Heart left ventricle (tissue), 16 donors: ENCODE measurements at regions not wholly inside any gene's neighbourhood (a gene's known extent, or its start where the extent isn't known, plus 50 kb on each side); places are given as distances from the start of the nearest gene placed in this dataset.
"Not testable (repeated sequence)": the region's sequence is repeated elsewhere in the genome, so short reads cannot be mapped to it uniquely, and the experiment has no call there.

Experiments
- ATAC-seq, 4 donors: fragments of 200-7000 bp; cut with Tn5 transposase; one replicate each; pipeline ENCODE4 v1.9.1; 2020 to 2022; ENCODE audit warnings: moderate library complexity in 4 of 4, mild to moderate bottlenecking in 3 of 4, moderate number of reproducible peaks in 1 of 4
- DNase-seq, 5 donors: peaks; one replicate each; pipeline ENCODE4 v3.0.0-alpha.2; 2020
- H3K27ac ChIP-seq, 12 donors: fragments of 200-600 bp; sonication (generic) in 4 of 12; one replicate each; pipeline versions ENCODE4 v1.5.0 to v1.8.0; 2016 to 2022; ENCODE audit warnings: mild to moderate bottlenecking in 2 of 12
- H3K27me3 ChIP-seq, 9 donors: fragments of 200-600 bp; sonication (generic) in 2 of 9; one replicate each; pipeline versions ENCODE4 v1.5.1 to v1.8.0; 2016 to 2022; ENCODE audit warnings: mild to moderate bottlenecking in 3 of 9
- H3K36me3 ChIP-seq, 9 donors: fragments of 200-600 bp; sonication (generic) in 2 of 9; one replicate each; pipeline versions ENCODE4 v1.5.0 to v1.8.0; 2018 to 2022; ENCODE audit warnings: mild to moderate bottlenecking in 2 of 9
- H3K4me1 ChIP-seq, 12 donors: fragments of 200-600 bp; sonication (generic) in 4 of 12; one replicate each; pipeline versions ENCODE4 v1.5.0 to v1.8.0; 2016 to 2022; ENCODE audit warnings: mild to moderate bottlenecking in 3 of 12
- H3K4me3 ChIP-seq, 12 donors: fragments of 200-600 bp; sonication (generic) in 4 of 12; one replicate each; pipeline versions ENCODE4 v1.5.0 to v1.8.0; 2017 to 2022; ENCODE audit warnings: mild to moderate bottlenecking in 9 of 12, moderate library complexity in 4 of 12
- H3K9me3 ChIP-seq, 12 donors: fragments of 200-600 bp; sonication (generic) in 4 of 12; one replicate each; pipeline versions ENCODE4 v1.5.0 to v1.8.0; 2016 to 2022; ENCODE audit warnings: mild to moderate bottlenecking in 1 of 12
- CTCF ChIP-seq, 12 donors: fragments of 200-600 bp; sonication (generic) in 4 of 12; IDR thresholded peaks; one replicate each; pipeline versions ENCODE4 v1.5.0 to v1.8.0; 2018 to 2022; ENCODE audit warnings: antibody characterized with exemption in 12 of 12, mild to moderate bottlenecking in 5 of 12
- POLR2A ChIP-seq, 2 donors: fragments of 450-650 bp; IDR thresholded peaks; one replicate each; pipeline ENCODE4 v1.6.1; 2017; ENCODE audit warnings: antibody characterized with exemption in 2 of 2, mild to moderate bottlenecking in 2 of 2, moderate library complexity in 2 of 2
- WGBS, 4 donors: extraction: QIAGEN DNeasy Blood & Tissue Kit in 2 of 4; methylation state at CpG; one replicate each; pipeline versions ENCODE4 v1.1.5 to v1.1.7; 2013 to 2018; 5-methylcytosine and 5-hydroxymethylcytosine counted together
- intact Hi-C, 10 donors: fragments of 100-400 bp; cut with DNase I; formaldehyde crosslinking; loops; one replicate each; pipeline versions ENCODE4 v1.11.1 to v1.14.2; 2022
- donor health status: ischemic (EF 13 %, LVEDD 7.1; RV severe dilation, severe dysfunction).
- donor health status: healthy with polysubstance abuse.
- donor health status: DM: no; HTN: yes; CAD: no.
- donor health status: DM: no; HTN: no; CAD: no.
- donor health status: ischemic (EF 25% LVEDD 6.9; RV normal size, moderate dysfunction).
- donor health status: ischemic (EF 25% LVEDD 5.7; RV mildly dilated, moderate dysfunction).
- donor health status: healthy.
- donor health status: DM: yes; HTN: yes; CAD: no.
- donor health status: ischemic (EF 35%, LVEDD 5.7; RV mildly dilated, moderate dysfunction).
- donor health status: nonischemic (EF 11% LVEDD 7.7; RV severe dilation, severe dysfunction).
- donor health status: DM: yes; HTN: yes; CAD: no.
- donor health status: PGD.
- donor health status: ischemic (EF 29% LVEDD 5.4; RV normal size, mild dysfunction).
- donor health status: nonischemic (EF 23%, LVEDD 6.1; RV moderate dilation, normal function).

- Histone ChIP-seq H3K36me3 (no peaks in the 10 kb centered on the region), H3K9me3 (peaks cover 0 to 9% (median 0%) of the 10 kb centered on the region in 12 donors), H3K27ac (no peak overlapping the region), H3K4me1 (no peaks in the 10 kb centered on the region), H3K27me3 (peaks cover 0 to 20% (median 2%) of the 10 kb centered on the region in 9 donors), H3K4me3 (no peak overlapping the region)
- ATAC-seq, result no peak
- WGBS, 4 donors, result 72 to 78% (median 75%) methylated on average over 11 of the region's 11 CpGs
- no peak for DNase-seq
- intact Hi-C loops, result no loop called here
- TF ChIP-seq POLR2A (IDR thresholded peaks at IDR 0.05) (no peak), CTCF (IDR thresholded peaks at IDR 0.05) (no peak)
These were observed 188.7 kb downstream of the RTP5 start for GRCh38 chr2:242058116-242058680.

GRCh38 chr2:242059566-242059965, 190.0 kb downstream of the RTP5 start:
- WGBS, 4 donors, result 88 to 91% (median 90%) methylated on average over 7 of the region's 7 CpGs
- H3K4me1 ChIP-seq, result no peaks in the 10 kb centered on the region
- ATAC-seq (no peak), DNase-seq (no peak)
- H3K9me3 ChIP-seq, result peaks cover 0 to 9% (median 0%) of the 10 kb centered on the region in 12 donors
- no peak overlapping the region for H3K4me3 ChIP-seq
- no peak for TF ChIP-seq CTCF (IDR thresholded peaks at IDR 0.05)
- TF ChIP-seq POLR2A (IDR thresholded peaks at IDR 0.05), result no peak
- peaks cover 0 to 20% (median 2%) of the 10 kb centered on the region in 9 donors for H3K27me3 ChIP-seq
- intact Hi-C loops, result no loop called here
- no peaks in the 10 kb centered on the region for H3K36me3 ChIP-seq
- H3K27ac ChIP-seq, result no peak overlapping the region

- WGBS, 4 donors, result 56 to 68% (median 59%) methylated on average over 4 of the region's 4 CpGs
- no peak overlapping the region for H3K4me3 ChIP-seq
- H3K36me3 ChIP-seq, result no peaks in the 10 kb centered on the region
- H3K27me3 ChIP-seq, result peaks cover 0 to 17% (median 4%) of the 10 kb centered on the region in 9 donors
- no peaks in the 10 kb centered on the region for H3K4me1 ChIP-seq
- TF ChIP-seq CTCF (IDR thresholded peaks at IDR 0.05) (no peak), POLR2A (IDR thresholded peaks at IDR 0.05) (no peak)
- H3K9me3 ChIP-seq, result peaks cover 0 to 9% (median 0%) of the 10 kb centered on the region in 12 donors
- no peak for DNase-seq
- H3K27ac ChIP-seq, result no peak overlapping the region
- no peak for ATAC-seq
- intact Hi-C loops, result no loop called here
These were observed 190.8 kb downstream of the RTP5 start for GRCh38 chr2:242060212-242060835.

- intact Hi-C loops, H3K36me3 ChIP-seq, H3K27ac ChIP-seq, H3K9me3 ChIP-seq, DNase-seq, H3K4me3 ChIP-seq, H3K4me1 ChIP-seq, ATAC-seq: not testable (repeated sequence)
- H3K27me3 ChIP-seq, result peaks cover 0 to 25% (median under 1%) of the 10 kb centered on the region in 9 donors
- WGBS, 4 donors, result 79 to 93% (median 92%) methylated on average over 8 to 17 of the region's 17 CpGs
These were observed 192.4 kb downstream of the RTP5 start for GRCh38 chr2:242061930-242062329.
